NCI-H2029 treated with DMSO at 0.1 percent for 48 hours (cell line): ENCODE measurements at regions not wholly inside any gene's neighbourhood (a gene's known extent, or its start where the extent isn't known, plus 50 kb on each side); places are given as distances from the start of the nearest gene placed in this dataset.

Source experiments
- DNase-seq: peaks from one replicate; lab custom pipeline; 2025; lab: John Stamatoyannopoulos, UW

- no peak for DNase-seq
Observed at GRCh38 chr16:5444189-5444588, 346.6 kb upstream of the EEF2KMT start.

- no peak for DNase-seq
Observed at GRCh38 chr16:5442986-5443385, 345.4 kb upstream of the EEF2KMT start.

GRCh38 chr16:5442054-5442453 is 344.5 kb upstream of the EEF2KMT start:
- DNase-seq: no peak

DNA sequence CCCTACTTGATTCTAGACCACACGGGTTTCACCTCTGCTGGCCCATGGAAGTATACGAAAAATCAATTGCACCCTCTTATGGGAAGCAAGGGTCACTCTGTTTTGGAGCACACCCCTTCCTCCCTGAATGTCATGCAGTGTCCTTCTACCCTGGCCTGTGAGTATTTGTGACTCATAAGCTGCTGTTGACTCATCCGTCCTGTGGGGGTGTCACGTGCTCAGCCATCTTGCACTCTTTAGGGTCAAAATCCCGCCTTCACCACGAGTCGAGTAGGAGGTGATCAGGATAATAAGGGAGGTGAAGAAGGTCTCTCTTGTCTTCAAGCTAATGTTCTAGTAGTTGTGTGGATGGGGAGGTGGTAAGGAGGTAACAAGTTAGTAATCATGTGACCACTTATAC is 341.0 kb upstream of the EEF2KMT start:
- DNase-seq: no peak

DNA sequence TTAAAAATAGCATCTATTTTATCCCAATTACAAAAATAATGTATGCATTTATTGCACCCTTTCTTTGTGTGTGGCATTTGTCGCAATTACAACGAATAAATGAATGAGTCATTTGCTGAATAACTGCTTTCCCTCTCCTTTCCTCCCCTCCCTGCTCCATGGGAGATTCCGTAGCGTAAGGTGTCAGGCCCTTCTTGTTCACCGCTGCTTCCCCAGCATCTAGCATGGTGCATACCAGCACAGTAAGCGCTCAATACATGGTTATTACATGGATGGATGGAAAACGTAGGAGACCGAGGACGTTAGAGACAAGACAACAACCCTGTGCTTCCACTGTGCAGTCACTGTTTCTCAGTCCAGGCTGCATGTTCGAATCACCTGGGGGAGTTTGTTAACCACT is 336.0 kb upstream of the EEF2KMT start:
- no peak for DNase-seq

- DNase-seq: no peak
Observed at GRCh38 chr16:5432166-5432565, 334.6 kb upstream of the EEF2KMT start.

DNA sequence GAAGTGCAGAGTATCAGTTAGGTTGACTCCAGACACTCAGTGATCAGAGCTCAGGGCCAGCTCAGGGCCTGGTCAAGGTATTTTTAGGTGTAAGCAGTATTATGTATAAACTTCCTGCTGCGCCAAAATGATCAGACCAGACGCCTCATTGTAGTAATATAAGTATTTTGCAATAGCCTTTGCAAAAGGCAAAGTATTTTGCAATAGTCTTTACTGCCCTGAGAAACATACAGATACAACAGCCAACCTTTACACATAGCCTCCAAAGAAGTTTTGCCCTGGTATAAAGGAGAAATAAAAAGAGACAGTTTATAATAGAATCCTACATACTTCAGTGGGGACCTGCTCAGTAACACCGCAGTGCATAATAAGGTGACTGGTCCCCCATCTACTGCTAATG is 333.0 kb upstream of the EEF2KMT start:
- DNase-seq: no peak

DNA sequence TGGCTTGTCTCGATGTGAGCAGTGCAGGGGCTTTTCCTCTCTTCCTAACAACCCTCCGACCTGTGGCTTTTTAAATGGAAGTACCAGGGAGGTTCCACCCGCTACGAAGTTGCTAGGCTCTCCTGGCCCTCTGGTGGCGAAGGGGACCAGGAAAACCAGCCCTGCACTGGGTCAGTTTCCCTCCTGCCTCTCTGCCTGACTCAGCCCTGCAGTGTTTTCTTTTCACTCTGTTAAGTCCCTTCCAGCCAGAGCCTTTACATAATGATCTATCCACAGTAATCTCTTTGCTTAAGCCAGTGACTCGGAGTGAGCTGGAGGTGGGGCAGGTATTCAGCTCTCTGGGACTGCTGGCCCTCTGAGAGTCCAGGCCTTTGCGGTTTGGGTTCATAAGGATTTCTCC is 331.3 kb upstream of the EEF2KMT start:
- DNase-seq: no peak

DNA sequence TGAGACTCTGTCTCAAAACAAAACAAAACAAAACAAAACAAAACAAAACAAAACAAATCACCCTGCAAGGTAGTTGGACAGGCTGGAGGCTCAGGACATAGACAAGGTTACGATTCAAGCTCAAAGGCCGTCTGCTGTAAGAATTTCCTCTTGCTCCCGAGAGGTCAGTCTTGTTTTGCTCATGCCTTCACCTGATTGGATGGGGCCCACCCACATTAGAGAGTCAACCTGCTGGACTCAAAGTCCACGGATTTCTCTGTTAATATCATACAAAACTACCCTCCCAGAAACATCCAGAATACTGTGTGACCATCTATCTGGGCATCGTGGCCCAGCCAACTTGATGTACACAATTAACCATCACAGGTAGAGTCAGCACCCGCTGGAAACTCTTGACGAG is 330.0 kb upstream of the EEF2KMT start:
- DNase-seq: no peak

GRCh38 chr16:5422643-5423496 is 325.3 kb upstream of the EEF2KMT start:
- no peak for DNase-seq

DNA sequence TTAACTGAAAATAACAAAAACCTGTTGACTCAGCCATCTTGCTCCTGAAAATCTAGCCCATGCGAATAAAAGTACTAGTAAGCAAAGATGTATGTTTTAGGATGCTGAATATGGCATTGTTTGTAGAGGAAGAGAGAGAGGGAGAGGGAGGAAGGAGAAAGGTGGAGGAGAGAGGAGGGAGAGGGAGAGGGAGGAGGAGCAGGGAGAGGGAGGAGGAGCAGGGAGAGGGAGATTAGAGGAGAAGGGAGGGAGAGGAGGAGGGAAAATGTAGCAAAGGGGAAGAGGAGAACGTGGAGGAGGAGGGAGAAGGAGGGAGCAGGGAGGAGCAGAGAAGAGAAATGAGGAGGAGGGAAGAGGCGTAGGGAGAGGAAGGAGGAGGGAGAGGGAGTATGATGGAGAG is 324.5 kb upstream of the EEF2KMT start:
- no peak for DNase-seq

GRCh38 chr16:5416013-5416412 is 318.4 kb upstream of the EEF2KMT start:
- no peak for DNase-seq

DNA sequence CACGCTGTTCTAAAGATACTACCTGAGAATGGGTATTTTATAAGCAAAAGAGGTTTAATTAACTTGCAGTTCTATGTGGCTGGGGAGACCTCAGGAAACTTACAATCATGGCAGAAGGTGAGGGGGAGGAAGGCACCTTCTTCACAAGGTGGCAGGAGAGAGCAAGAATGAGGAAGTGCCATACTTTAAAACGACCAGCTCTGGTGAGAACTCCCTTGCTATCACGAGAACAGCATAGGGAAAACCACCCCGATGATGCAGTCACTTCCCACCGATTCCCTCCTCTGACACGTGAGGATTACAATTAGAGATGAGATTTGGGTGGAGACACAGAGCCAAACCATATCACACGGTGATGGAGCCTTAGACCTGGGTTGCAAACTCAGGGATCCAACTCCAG is 317.5 kb upstream of the EEF2KMT start:
- DNase-seq: no peak

DNA sequence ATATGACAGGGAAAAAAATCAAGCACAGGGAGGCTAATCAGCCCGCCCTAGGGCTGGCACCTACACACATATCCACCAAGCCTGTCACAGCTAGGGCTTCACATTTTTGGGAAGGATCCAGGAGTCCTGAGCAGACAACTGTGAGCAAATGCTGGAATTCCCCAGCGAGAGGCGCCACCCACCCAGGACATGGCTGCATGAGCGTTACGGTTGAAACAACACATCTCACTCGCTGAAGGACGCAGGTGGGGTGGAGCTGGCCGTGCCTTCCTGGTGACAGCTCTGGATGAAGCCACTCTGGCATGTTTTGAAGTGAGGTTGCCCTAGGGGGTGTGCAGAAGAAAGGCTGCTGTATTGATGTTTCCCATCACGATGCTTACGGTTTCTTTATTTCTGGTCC is 315.1 kb upstream of the EEF2KMT start:
- no peak for DNase-seq

DNA sequence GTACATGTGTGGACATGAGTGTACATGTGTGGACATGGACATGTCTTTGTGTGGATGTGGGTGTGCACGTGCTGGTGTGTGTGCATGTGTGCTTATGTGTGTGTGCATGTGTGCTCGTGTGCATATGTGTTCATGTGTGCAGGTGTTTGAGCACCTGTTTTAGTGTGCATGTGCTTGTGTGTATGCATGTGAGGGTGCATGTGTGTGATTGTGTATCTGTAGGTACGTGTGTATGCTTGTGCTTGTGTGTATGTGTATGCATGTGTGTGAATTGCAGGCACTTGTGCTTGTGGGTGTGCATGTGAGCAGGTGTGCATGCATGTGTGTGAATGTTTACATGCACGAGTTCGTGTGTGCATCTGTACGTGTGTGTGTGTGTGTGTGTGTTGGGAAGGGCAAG is 300.6 kb upstream of the EEF2KMT start:
- DNase-seq: no peak

DNA sequence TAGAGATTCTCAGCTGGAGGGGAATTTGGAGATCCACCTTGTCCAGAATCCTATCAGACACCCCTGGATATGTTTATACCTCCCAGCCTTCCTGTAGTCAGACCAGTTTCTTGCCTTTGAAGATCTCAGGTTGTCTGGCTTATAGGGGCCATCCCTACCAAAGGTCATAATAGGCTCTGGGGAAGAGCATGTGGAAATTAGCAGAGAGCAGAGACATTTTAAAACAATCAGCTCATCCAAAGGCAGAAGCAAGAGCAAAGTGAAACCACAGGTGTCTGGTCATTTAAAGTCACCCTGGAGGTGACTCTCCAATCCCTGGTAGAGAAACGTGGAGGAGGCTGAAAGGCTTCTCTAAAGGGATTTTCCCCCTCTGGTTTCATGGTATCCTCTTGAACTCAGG is 299.3 kb upstream of the EEF2KMT start:
- DNase-seq: no peak

DNA sequence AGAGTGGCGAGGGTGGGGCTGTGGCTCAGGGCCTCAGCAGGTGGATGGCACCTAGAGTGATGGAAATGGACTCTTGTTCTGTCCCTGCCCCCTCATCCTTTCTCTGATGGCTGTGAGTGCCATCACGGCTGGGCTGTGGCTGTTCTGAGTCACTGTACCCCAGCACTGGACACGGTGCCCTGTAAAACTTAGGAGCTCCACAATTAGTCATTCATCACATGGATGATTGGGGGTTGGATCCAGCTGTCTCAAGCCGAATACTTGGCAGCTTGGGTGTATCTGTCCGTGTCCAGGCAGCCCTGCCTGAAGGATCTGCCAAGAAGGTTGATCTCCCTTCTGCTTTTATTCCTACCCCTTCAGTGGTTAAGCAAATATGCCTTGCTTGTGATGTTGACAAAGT is 295.5 kb upstream of the EEF2KMT start:
- DNase-seq: no peak

- no peak for DNase-seq
Observed at GRCh38 chr16:5386989-5387388, 289.4 kb upstream of the EEF2KMT start.

- no peak for DNase-seq
Observed at GRCh38 chr16:5385811-5386210, 288.2 kb upstream of the EEF2KMT start.

GRCh38 chr16:5385115-5385514 is 287.5 kb upstream of the EEF2KMT start:
- no peak for DNase-seq

GRCh38 chr16:5383737-5384136 is 286.1 kb upstream of the EEF2KMT start:
- no peak for DNase-seq

DNA sequence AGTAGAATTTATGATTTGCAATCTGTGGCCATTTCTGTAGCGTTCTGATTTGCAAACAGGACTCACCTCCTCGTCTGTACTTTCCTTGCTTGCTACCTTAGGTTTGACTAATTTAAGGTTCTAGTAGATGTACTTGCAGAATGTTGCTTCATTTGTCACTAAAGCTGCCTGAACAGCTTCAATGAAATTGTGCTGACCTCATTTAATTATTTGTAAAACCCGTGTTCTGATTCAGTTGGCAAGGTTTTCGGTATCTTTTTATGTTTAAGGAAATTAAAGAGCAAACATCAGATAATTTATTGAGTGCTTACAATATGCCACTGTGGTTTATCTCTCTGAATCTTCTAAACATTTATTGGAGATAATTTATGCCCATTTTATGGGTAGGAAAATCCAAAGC is 284.9 kb upstream of the EEF2KMT start:
- no peak for DNase-seq

- no peak for DNase-seq
Observed at GRCh38 chr16:5381481-5381880, 283.9 kb upstream of the EEF2KMT start.

DNA sequence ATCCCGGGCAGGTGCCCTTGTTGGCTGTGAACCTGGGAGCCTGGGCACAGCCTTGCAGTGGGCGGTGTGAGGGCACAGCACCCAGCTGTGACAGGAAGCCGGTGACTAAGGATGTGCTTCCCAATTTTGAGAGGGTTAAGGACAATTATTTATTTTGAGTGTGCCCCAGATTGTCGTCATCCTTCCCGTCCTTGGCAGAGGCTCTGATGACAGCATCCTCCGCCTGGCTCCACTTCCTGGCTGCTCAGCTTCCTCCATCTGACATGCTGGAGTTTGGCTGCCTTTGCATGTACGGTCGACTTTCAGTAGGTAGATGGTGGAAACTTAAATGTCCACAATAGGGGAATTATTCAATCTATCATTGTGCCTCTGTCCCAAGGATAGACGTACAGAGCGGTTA is 282.4 kb upstream of the EEF2KMT start:
- DNase-seq: no peak
